SK-N-SH (cell line): ENCODE measurements at regions not wholly inside any gene's neighbourhood (a gene's known extent, or its start where the extent isn't known, plus 50 kb on each side); places are given as distances from the start of the nearest gene placed in this dataset.

ENCODE experiments used
- CTCF ChIA-PET: fragments of 300-600, 350-600 bp; formaldehyde crosslinking; extraction: SDS; loops from one replicate; lab custom pipeline; 2021; lab: Yijun Ruan, JAX
- POLR2A ChIA-PET: fragments of 350-600 bp; sonication (Branson Sonifier 250); formaldehyde crosslinking; extraction: SDS; loops from one replicate; lab custom pipeline; 2020; ENCODE audit warnings: antibody characterized with exemption, inconsistent platforms; lab: Yijun Ruan, JAX
- DNase-seq: peaks from one replicate; pipeline ENCODE4 v3.0.0; 2012
- H2AFZ ChIP-seq: fragments of 200-600 bp; sonication (generic); 2 replicates; pipeline ENCODE4 v1.8.1; 2016; ENCODE audit warnings: antibody characterized with exemption, mild to moderate bottlenecking, low read depth
- H3F3A ChIP-seq: fragments of 200-600 bp; sonication (generic); replicated peaks from 2 replicates; pipeline ENCODE3; 2016; ENCODE audit warnings: antibody characterized with exemption, mild to moderate bottlenecking; ENCODE audit not compliant: insufficient read depth
- H3K27ac ChIP-seq, 2 experiments: fragments of 200-500 bp in 1 of 2; fragments of 200-600 bp in 1 of 2; sonication (Bioruptor generic) in 1 of 2; sonication (generic), shearing (Covaris generic) in 1 of 2; 2 replicates each; pipeline versions ENCODE4 v1.5.1 to v1.6.1; 2014 to 2016; ENCODE audit warnings: low read depth in 2 of 2, inconsistent platforms in 1 of 2, low read length in 1 of 2, mild to moderate bottlenecking in 1 of 2, mixed read lengths in 1 of 2
- H3K27me3 ChIP-seq: fragments of 200-600 bp; sonication (generic), shearing (Covaris generic); 2 replicates; pipeline ENCODE4 v1.6.1; 2016; ENCODE audit warnings: mixed run types; ENCODE audit not compliant: insufficient read depth
- H3K36me3 ChIP-seq, 2 experiments: fragments of 200-500 bp in 1 of 2; fragments of 200-600 bp in 1 of 2; sonication (Bioruptor generic) in 1 of 2; sonication (generic) in 1 of 2; replicated peaks in 1 of 2; 2 replicates each; pipeline versions ENCODE3 to v1.5.1; 2014 to 2016; ENCODE audit warnings: low read length in 1 of 2, mild to moderate bottlenecking in 1 of 2; ENCODE audit not compliant: insufficient read depth in 2 of 2, control insufficient read depth in 1 of 2
- H3K4me1 ChIP-seq, 2 experiments: fragments of 200-500 bp in 1 of 2; fragments of 200-600 bp in 1 of 2; sonication (Bioruptor generic) in 1 of 2; sonication (generic), shearing (Covaris generic) in 1 of 2; 2 replicates each; pipeline versions ENCODE4 v1.5.1 to v1.6.1; 2014 to 2016; ENCODE audit warnings: low read depth in 1 of 2, low read length in 1 of 2, mixed run types in 1 of 2; ENCODE audit not compliant: insufficient read depth in 2 of 2, control insufficient read depth in 1 of 2
- H3K4me2 ChIP-seq: fragments of 200-600 bp; sonication (generic), shearing (Covaris generic); 2 replicates; pipeline ENCODE4 v1.6.1; 2017; ENCODE audit warnings: mixed run types
- H3K4me3 ChIP-seq, 2 experiments: fragments of 200-500 bp in 1 of 2; fragments of 200-600 bp in 1 of 2; sonication (Bioruptor generic) in 1 of 2; sonication (generic), shearing (Covaris generic) in 1 of 2; 2 replicates each; pipeline versions ENCODE4 v1.5.1 to v1.8.1; 2014 to 2016; ENCODE audit warnings: low read depth in 2 of 2, inconsistent platforms in 1 of 2, low read length in 1 of 2, mild to moderate bottlenecking in 1 of 2, mixed read lengths in 1 of 2, moderate library complexity in 1 of 2
- H3K79me2 ChIP-seq: fragments of 200-600 bp; sonication (generic); 2 replicates; pipeline ENCODE4 v1.8.1; 2017; ENCODE audit warnings: mild to moderate bottlenecking; ENCODE audit not compliant: insufficient read depth
- H3K9ac ChIP-seq: fragments of 200-600 bp; sonication (generic); 2 replicates; pipeline ENCODE4 v1.6.1; 2017; ENCODE audit warnings: mixed run types
- H3K9me2 ChIP-seq: fragments of 200-600 bp; sonication (generic); 2 replicates; pipeline ENCODE4 v1.6.1; 2017; ENCODE audit warnings: mixed run types
- H3K9me3 ChIP-seq: fragments of 200-600 bp; sonication (generic); 2 replicates; pipeline ENCODE4 v1.6.1; 2017; ENCODE audit warnings: mixed run types, mild to moderate bottlenecking, moderate library complexity
- H4K20me1 ChIP-seq: fragments of 200-600 bp; sonication (generic); 2 replicates; pipeline ENCODE4 v1.6.1; 2017; ENCODE audit warnings: mild to moderate bottlenecking, mixed run types; ENCODE audit not compliant: insufficient read depth
- EP300 ChIP-seq, 2 experiments: IDR thresholded peaks; 2 replicates each; pipeline versions ENCODE4 v1.4.0 to v1.6.1; 2012; ENCODE audit warnings: borderline replicate concordance in 1 of 2, low read depth in 1 of 2, low read length in 1 of 2
- FOSL2 ChIP-seq: IDR thresholded peaks from 2 replicates; pipeline ENCODE4 v1.4.0; 2012; ENCODE audit warnings: low read depth, mild to moderate bottlenecking, moderate library complexity, borderline replicate concordance
- FOXJ3 ChIP-seq: sonication (generic); formaldehyde crosslinking; IDR thresholded peaks from 2 replicates; pipeline ENCODE4 v1.5.1; 2020; ENCODE audit warnings: mild to moderate bottlenecking, missing genetic modification reagents
- GABPA ChIP-seq: IDR thresholded peaks from 2 replicates; pipeline ENCODE4 v1.4.0; 2012; ENCODE audit warnings: low read depth, mild to moderate bottlenecking
- JUND ChIP-seq: IDR thresholded peaks from 2 replicates; pipeline ENCODE4 v1.4.0; 2012
- MEF2A ChIP-seq: IDR thresholded peaks from 2 replicates; pipeline ENCODE4 v1.4.0; 2012; ENCODE audit warnings: low read depth, borderline replicate concordance
- MXI1 ChIP-seq: IDR thresholded peaks from 2 replicates; pipeline ENCODE4 v1.6.1; 2012; ENCODE audit warnings: mild to moderate bottlenecking, low read depth, low read length, improper control_type of control experiment
- NFIC ChIP-seq: IDR thresholded peaks from 2 replicates; pipeline ENCODE4 v1.4.0; 2012; ENCODE audit warnings: borderline replicate concordance
- NRF1 ChIP-seq: IDR thresholded peaks from 2 replicates; pipeline ENCODE4 v1.6.1; 2012; ENCODE audit warnings: low read depth, mild to moderate bottlenecking, low read length
- POLR2AphosphoS5 ChIP-seq: IDR thresholded peaks from 2 replicates; pipeline ENCODE4 v1.6.1; 2012; ENCODE audit warnings: low read depth, low read length
- RCOR1 ChIP-seq: fragments of 150-350 bp; IDR thresholded peaks from 2 replicates; pipeline ENCODE4 v1.6.1; 2017; ENCODE audit warnings: antibody characterized with exemption, low read length
- RFX5 ChIP-seq: IDR thresholded peaks from 2 replicates; pipeline ENCODE4 v1.6.1; 2012; ENCODE audit warnings: mild to moderate bottlenecking, improper control_type of control experiment, low read length
- RXRA ChIP-seq: IDR thresholded peaks from 2 replicates; pipeline ENCODE4 v1.4.0; 2012; ENCODE audit warnings: low read depth, mild to moderate bottlenecking, borderline replicate concordance
- TCF12 ChIP-seq: IDR thresholded peaks from 2 replicates; pipeline ENCODE4 v1.4.0; 2012
- TEAD4 ChIP-seq: IDR thresholded peaks from 2 replicates; pipeline ENCODE4 v1.4.0; 2012; ENCODE audit warnings: mild to moderate bottlenecking, borderline replicate concordance; ENCODE audit not compliant: insufficient read depth
- YY1 ChIP-seq: IDR thresholded peaks from 2 replicates; pipeline ENCODE4 v1.4.0; 2012; ENCODE audit warnings: low read depth, mild to moderate bottlenecking
- WGBS: methylation state at CpG from one replicate; pipeline ENCODE4 v1.1.6; 2017; ENCODE audit warnings: low lambda C conversion rate; 5-methylcytosine and 5-hydroxymethylcytosine counted together
- TF ChIP-seq, protein P1 (sequence below): IDR thresholded peaks from 2 replicates; pipeline ENCODE4 v1.4.0; 2012; ENCODE audit warnings: low read depth
- TF ChIP-seq, protein P2 (sequence below): fragments of 200-600 bp; sonication (generic); IDR thresholded peaks from 2 replicates; pipeline ENCODE4 v1.6.1; 2017; ENCODE audit warnings: antibody characterized with exemption, mild to moderate bottlenecking, moderate library complexity
- TF ChIP-seq, protein P3 (sequence below): IDR thresholded peaks from 2 replicates; pipeline ENCODE4; 2012

DNA sequence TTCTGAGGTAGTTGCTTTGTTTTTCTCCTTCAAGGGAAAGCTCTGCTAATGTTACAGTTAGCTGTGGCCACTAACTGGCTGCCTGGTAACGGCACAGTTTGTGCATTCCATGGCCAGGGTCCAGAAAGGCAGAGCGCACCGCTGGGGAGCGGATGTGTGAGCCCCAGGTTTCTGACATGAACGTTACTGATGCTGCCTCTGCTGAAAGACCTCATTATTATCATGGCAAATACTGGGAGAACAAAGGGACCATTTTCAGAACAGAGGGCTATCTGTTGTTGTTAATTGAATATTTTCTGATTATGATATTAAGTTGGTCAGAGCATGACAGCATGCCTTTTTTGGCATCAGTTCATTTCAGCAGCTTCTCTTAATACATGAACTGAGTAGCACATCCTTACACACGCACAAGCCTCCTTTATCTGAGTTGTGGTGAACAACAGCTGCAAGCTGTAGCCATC is 134.1 kb downstream of the NUDT12 start:
- CTCF ChIA-PET = interaction anchor here (1.0 to 1.9 kb wide), 3 partner anchors 13 to 30 kb away, joined by 3 to 6 read pairs (median 3); no protein-coding TSS in a partner anchor
- Histone ChIP-seq H3K9ac (peak overlapping the region; percentile 45), H3K4me3 (no peak overlapping the region), H2AFZ (peak overlapping the region; percentile 27; the same call in 1 of the 2 replicates), H3K27me3 (no peaks in the 10 kb centered on the region), H3F3A (peaks cover 43% of the 10 kb centered on the region), H4K20me1 (no peaks in the 10 kb centered on the region), H3K9me3 (no peaks in the 10 kb centered on the region), H3K27ac (peak overlapping the region; percentile 43 to 76; a peak in 3 of 4 replicates), H3K4me1 (peaks cover 4 to 36% of the 10 kb centered on the region in 2 experiments), H3K36me3 (no peaks in the 10 kb centered on the region), H3K9me2 (no peaks in the 10 kb centered on the region), H3K4me2 (peak overlapping the region; percentile 2; the same call in 1 of the 2 replicates), H3K79me2 (no peaks in the 10 kb centered on the region)
- DNase-seq = no peak
- TF ChIP-seq RFX5 = no peak
- no peak for TF ChIP-seq FOXJ3
- no peak for TF ChIP-seq FOSL2
- TF ChIP-seq RCOR1 = no peak
- TF ChIP-seq RXRA = no peak
- no peak for TF ChIP-seq NRF1
- TF ChIP-seq, protein P1, sequence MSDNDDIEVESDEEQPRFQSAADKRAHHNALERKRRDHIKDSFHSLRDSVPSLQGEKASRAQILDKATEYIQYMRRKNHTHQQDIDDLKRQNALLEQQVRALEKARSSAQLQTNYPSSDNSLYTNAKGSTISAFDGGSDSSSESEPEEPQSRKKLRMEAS = 0 out of 2 replicates have a peak, but pooled peaks have one; percentile 36
- peak; percentile 23; the same call in 1 of the 2 replicates for TF ChIP-seq YY1
- TF ChIP-seq, protein P2, sequence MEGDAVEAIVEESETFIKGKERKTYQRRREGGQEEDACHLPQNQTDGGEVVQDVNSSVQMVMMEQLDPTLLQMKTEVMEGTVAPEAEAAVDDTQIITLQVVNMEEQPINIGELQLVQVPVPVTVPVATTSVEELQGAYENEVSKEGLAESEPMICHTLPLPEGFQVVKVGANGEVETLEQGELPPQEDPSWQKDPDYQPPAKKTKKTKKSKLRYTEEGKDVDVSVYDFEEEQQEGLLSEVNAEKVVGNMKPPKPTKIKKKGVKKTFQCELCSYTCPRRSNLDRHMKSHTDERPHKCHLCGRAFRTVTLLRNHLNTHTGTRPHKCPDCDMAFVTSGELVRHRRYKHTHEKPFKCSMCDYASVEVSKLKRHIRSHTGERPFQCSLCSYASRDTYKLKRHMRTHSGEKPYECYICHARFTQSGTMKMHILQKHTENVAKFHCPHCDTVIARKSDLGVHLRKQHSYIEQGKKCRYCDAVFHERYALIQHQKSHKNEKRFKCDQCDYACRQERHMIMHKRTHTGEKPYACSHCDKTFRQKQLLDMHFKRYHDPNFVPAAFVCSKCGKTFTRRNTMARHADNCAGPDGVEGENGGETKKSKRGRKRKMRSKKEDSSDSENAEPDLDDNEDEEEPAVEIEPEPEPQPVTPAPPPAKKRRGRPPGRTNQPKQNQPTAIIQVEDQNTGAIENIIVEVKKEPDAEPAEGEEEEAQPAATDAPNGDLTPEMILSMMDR = no peak
- TF ChIP-seq JUND = peak; percentile 21; the same call in 1 of the 2 replicates
- no peak for TF ChIP-seq MEF2A
- TF ChIP-seq TEAD4 = peak; percentile 42; the same call in 1 of the 2 replicates
- TF ChIP-seq NFIC = peak; percentile 91
- TF ChIP-seq POLR2AphosphoS5 = no peak
- peak; percentile 21 to 65; a peak in 2 of 4 replicates for TF ChIP-seq EP300 (IDR thresholded peaks at IDR 0.05; ENCODE audit: borderline replicate concordance in 1 of 2, low read depth in 1 of 2, low read length in 1 of 2)
- peak; percentile 58; the same call in 1 of the 2 replicates for TF ChIP-seq TCF12
- no peak for TF ChIP-seq MXI1
- TF ChIP-seq GABPA = no peak
- TF ChIP-seq, protein P3, sequence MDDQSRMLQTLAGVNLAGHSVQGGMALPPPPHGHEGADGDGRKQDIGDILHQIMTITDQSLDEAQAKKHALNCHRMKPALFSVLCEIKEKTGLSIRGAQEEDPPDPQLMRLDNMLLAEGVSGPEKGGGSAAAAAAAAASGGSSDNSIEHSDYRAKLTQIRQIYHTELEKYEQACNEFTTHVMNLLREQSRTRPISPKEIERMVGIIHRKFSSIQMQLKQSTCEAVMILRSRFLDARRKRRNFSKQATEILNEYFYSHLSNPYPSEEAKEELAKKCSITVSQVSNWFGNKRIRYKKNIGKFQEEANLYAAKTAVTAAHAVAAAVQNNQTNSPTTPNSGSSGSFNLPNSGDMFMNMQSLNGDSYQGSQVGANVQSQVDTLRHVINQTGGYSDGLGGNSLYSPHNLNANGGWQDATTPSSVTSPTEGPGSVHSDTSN = peak; percentile 45
- 40% methylated on average over 6 of the region's 6 CpGs for WGBS
- POLR2A ChIA-PET = no interaction called here
